IPS-20b (cell line): ENCODE measurements at regions not wholly inside any gene's neighbourhood (a gene's known extent, or its start where the extent isn't known, plus 50 kb on each side); places are given as distances from the start of the nearest gene placed in this dataset.

Source experiments
- H3K27ac ChIP-seq: one replicate; pipeline ENCODE4 v1.5.1; 2013; ENCODE audit warnings: low read length
- H3K27me3 ChIP-seq: 2 replicates; pipeline ENCODE4 v1.6.1; 2013; ENCODE audit warnings: mild to moderate bottlenecking, low read length, inconsistent platforms; ENCODE audit not compliant: insufficient read depth
- H3K36me3 ChIP-seq: 2 replicates; pipeline ENCODE4 v1.6.1; 2013; ENCODE audit warnings: low read depth, mild to moderate bottlenecking, inconsistent platforms, low read length, moderate library complexity; ENCODE audit not compliant: insufficient read depth
- H3K4me1 ChIP-seq: 2 replicates; pipeline ENCODE4 v1.6.1; 2013; ENCODE audit warnings: mild to moderate bottlenecking, control low read depth, inconsistent platforms, low read length, moderate library complexity; ENCODE audit not compliant: insufficient read depth
- H3K4me3 ChIP-seq: 2 replicates; pipeline ENCODE4 v1.5.1; 2013; ENCODE audit warnings: mild to moderate bottlenecking, low read length, inconsistent platforms
- H3K9ac ChIP-seq: 2 replicates; pipeline ENCODE4 v1.6.1; 2013; ENCODE audit warnings: low read depth, mild to moderate bottlenecking, inconsistent platforms, low read length, moderate library complexity
- H3K9me3 ChIP-seq: 2 replicates; pipeline ENCODE4 v1.6.1; 2013; ENCODE audit warnings: mild to moderate bottlenecking, low read depth, low read length, inconsistent platforms; ENCODE audit not compliant: insufficient read depth

GRCh38 chr14:83534995-83535394, 1994.9 kb upstream of the FLRT2 start:
- no peaks in the 10 kb centered on the region for H3K4me1 ChIP-seq
- no peak overlapping the region for H3K9ac ChIP-seq
- H3K27ac ChIP-seq: no peak overlapping the region
- no peak overlapping the region for H3K4me3 ChIP-seq
- no peaks in the 10 kb centered on the region for H3K27me3 ChIP-seq
- no peaks in the 10 kb centered on the region for H3K9me3 ChIP-seq
- no peaks in the 10 kb centered on the region for H3K36me3 ChIP-seq

- no peaks in the 10 kb centered on the region for H3K36me3 ChIP-seq
- H3K27ac ChIP-seq: no peak overlapping the region
- H3K4me3 ChIP-seq: no peak overlapping the region
- no peaks in the 10 kb centered on the region for H3K27me3 ChIP-seq
- H3K4me1 ChIP-seq: no peaks in the 10 kb centered on the region
- no peaks in the 10 kb centered on the region for H3K9me3 ChIP-seq
- no peak overlapping the region for H3K9ac ChIP-seq
These were observed 1994.5 kb upstream of the FLRT2 start for GRCh38 chr14:83535444-83535843.

- H3K36me3 ChIP-seq: no peaks in the 10 kb centered on the region
- no peak overlapping the region for H3K9ac ChIP-seq
- H3K4me1 ChIP-seq: no peaks in the 10 kb centered on the region
- no peaks in the 10 kb centered on the region for H3K27me3 ChIP-seq
- no peak overlapping the region for H3K27ac ChIP-seq
- H3K9me3 ChIP-seq: no peaks in the 10 kb centered on the region
- no peak overlapping the region for H3K4me3 ChIP-seq
These were observed 1988.8 kb upstream of the FLRT2 start for GRCh38 chr14:83541147-83541546.

GRCh38 chr14:83548061-83548839, 1981.7 kb upstream of the FLRT2 start:
- H3K4me3 ChIP-seq: no peak overlapping the region
- H3K27me3 ChIP-seq: no peaks in the 10 kb centered on the region
- H3K9ac ChIP-seq: no peak overlapping the region
- H3K36me3 ChIP-seq: no peaks in the 10 kb centered on the region
- no peaks in the 10 kb centered on the region for H3K4me1 ChIP-seq
- no peaks in the 10 kb centered on the region for H3K9me3 ChIP-seq
- H3K27ac ChIP-seq: no peak overlapping the region

- Histone ChIP-seq H3K36me3 (no peaks in the 10 kb centered on the region), H3K4me3 (no peak overlapping the region), H3K9ac (no peak overlapping the region), H3K4me1 (no peaks in the 10 kb centered on the region), H3K27ac (no peak overlapping the region), H3K9me3 (peaks cover 8% of the 10 kb centered on the region), H3K27me3 (no peaks in the 10 kb centered on the region)
These were observed 1973.9 kb upstream of the FLRT2 start for GRCh38 chr14:83556065-83556464.

- Histone ChIP-seq H3K9me3 (peaks cover 8% of the 10 kb centered on the region), H3K9ac (no peak overlapping the region), H3K27me3 (no peaks in the 10 kb centered on the region), H3K4me3 (no peak overlapping the region), H3K36me3 (no peaks in the 10 kb centered on the region), H3K27ac (no peak overlapping the region), H3K4me1 (no peaks in the 10 kb centered on the region)
These were observed 1973.0 kb upstream of the FLRT2 start for GRCh38 chr14:83556746-83557453.

- Histone ChIP-seq H3K27ac (no peak overlapping the region), H3K9ac (no peak overlapping the region), H3K4me3 (no peak overlapping the region), H3K36me3 (no peaks in the 10 kb centered on the region), H3K9me3 (peaks cover 8% of the 10 kb centered on the region), H3K4me1 (no peaks in the 10 kb centered on the region), H3K27me3 (no peaks in the 10 kb centered on the region)
These were observed 1971.0 kb upstream of the FLRT2 start for GRCh38 chr14:83558946-83559345.

- no peaks in the 10 kb centered on the region for H3K36me3 ChIP-seq
- H3K9me3 ChIP-seq: peaks cover 8% of the 10 kb centered on the region
- H3K27me3 ChIP-seq: no peaks in the 10 kb centered on the region
- H3K4me1 ChIP-seq: no peaks in the 10 kb centered on the region
- no peak overlapping the region for H3K4me3 ChIP-seq
- H3K9ac ChIP-seq: no peak overlapping the region
- H3K27ac ChIP-seq: no peak overlapping the region
These were observed 1970.2 kb upstream of the FLRT2 start for GRCh38 chr14:83559721-83560120.

GRCh38 chr14:83561261-83561660, 1968.7 kb upstream of the FLRT2 start:
- Histone ChIP-seq H3K9ac (no peak overlapping the region), H3K27ac (no peak overlapping the region), H3K4me1 (no peaks in the 10 kb centered on the region), H3K36me3 (no peaks in the 10 kb centered on the region), H3K9me3 (peaks cover 5% of the 10 kb centered on the region), H3K27me3 (no peaks in the 10 kb centered on the region), H3K4me3 (no peak overlapping the region)

- no peaks in the 10 kb centered on the region for H3K4me1 ChIP-seq
- no peak overlapping the region for H3K9ac ChIP-seq
- no peak overlapping the region for H3K4me3 ChIP-seq
- H3K36me3 ChIP-seq: no peaks in the 10 kb centered on the region
- no peaks in the 10 kb centered on the region for H3K9me3 ChIP-seq
- H3K27me3 ChIP-seq: no peaks in the 10 kb centered on the region
- no peak overlapping the region for H3K27ac ChIP-seq
These were observed 1963.4 kb upstream of the FLRT2 start for GRCh38 chr14:83566567-83566966.

GRCh38 chr14:83568141-83568540, 1961.8 kb upstream of the FLRT2 start:
- Histone ChIP-seq H3K36me3 (no peaks in the 10 kb centered on the region), H3K27me3 (no peaks in the 10 kb centered on the region), H3K9ac (no peak overlapping the region), H3K4me3 (no peak overlapping the region), H3K4me1 (no peaks in the 10 kb centered on the region), H3K27ac (no peak overlapping the region), H3K9me3 (no peaks in the 10 kb centered on the region)

GRCh38 chr14:83575301-83575700, 1954.6 kb upstream of the FLRT2 start:
- Histone ChIP-seq H3K4me3 (no peak overlapping the region), H3K9ac (no peak overlapping the region), H3K27ac (no peak overlapping the region), H3K4me1 (no peaks in the 10 kb centered on the region), H3K36me3 (no peaks in the 10 kb centered on the region), H3K27me3 (no peaks in the 10 kb centered on the region), H3K9me3 (no peaks in the 10 kb centered on the region)
